GM06990 (cell line): ENCODE measurements at regions not wholly inside any gene's neighbourhood (a gene's known extent, or its start where the extent isn't known, plus 50 kb on each side); places are given as distances from the start of the nearest gene placed in this dataset.

Experiments
- DNase-seq: peaks from one replicate; pipeline ENCODE4 v3.0.0-alpha.2; 2011; ENCODE audit not compliant: insufficient read length; ENCODE audit errors: extremely low read depth
- H3K27me3 ChIP-seq: replicated peaks from 2 replicates; pipeline ENCODE4 v1.6.0; 2011; ENCODE audit warnings: low read length; ENCODE audit not compliant: control insufficient read depth, insufficient read depth
- H3K36me3 ChIP-seq: 2 replicates; pipeline ENCODE4 v1.5.1; 2011; ENCODE audit warnings: low read length; ENCODE audit not compliant: control insufficient read depth, insufficient read depth
- H3K4me3 ChIP-seq: replicated peaks from 2 replicates; pipeline ENCODE4 v1.5.1; 2011; ENCODE audit warnings: low read depth, mild to moderate bottlenecking, control low read depth, low read length
- TF ChIP-seq, protein P1 (sequence below): IDR thresholded peaks from 2 replicates; pipeline ENCODE4 v1.5.1; 2011; ENCODE audit warnings: low read length, control low read depth, mild to moderate bottlenecking, inconsistent platforms; ENCODE audit not compliant: insufficient read depth, poor library complexity, severe bottlenecking

DNA sequence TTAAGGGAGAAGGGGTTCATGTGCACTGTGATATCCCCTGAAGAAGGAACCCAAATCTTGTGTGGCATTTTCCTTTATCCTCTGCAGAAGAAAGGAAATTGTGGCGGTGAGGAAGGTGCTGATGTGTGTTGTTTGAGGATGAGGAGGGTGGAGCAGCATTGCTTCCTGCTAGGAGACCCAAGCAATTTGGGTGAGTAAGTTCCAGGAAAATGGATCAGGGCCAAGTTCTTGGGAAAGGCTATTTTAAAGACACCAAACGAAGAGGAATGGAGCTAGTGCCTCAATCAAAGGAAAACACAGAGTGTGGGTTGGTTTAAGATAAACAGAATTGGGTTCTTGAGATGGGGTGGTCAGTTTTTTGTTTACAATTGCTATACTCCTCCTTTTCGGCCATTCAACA lies 86.7 kb upstream of the MARK1 start:
- TF ChIP-seq, protein P1, sequence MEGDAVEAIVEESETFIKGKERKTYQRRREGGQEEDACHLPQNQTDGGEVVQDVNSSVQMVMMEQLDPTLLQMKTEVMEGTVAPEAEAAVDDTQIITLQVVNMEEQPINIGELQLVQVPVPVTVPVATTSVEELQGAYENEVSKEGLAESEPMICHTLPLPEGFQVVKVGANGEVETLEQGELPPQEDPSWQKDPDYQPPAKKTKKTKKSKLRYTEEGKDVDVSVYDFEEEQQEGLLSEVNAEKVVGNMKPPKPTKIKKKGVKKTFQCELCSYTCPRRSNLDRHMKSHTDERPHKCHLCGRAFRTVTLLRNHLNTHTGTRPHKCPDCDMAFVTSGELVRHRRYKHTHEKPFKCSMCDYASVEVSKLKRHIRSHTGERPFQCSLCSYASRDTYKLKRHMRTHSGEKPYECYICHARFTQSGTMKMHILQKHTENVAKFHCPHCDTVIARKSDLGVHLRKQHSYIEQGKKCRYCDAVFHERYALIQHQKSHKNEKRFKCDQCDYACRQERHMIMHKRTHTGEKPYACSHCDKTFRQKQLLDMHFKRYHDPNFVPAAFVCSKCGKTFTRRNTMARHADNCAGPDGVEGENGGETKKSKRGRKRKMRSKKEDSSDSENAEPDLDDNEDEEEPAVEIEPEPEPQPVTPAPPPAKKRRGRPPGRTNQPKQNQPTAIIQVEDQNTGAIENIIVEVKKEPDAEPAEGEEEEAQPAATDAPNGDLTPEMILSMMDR: no peak
- Histone ChIP-seq H3K36me3 (no peaks in the 10 kb centered on the region), H3K27me3 (no peaks in the 10 kb centered on the region), H3K4me3 (no peak overlapping the region)
- no peak for DNase-seq

- Histone ChIP-seq H3K4me3 (no peak overlapping the region), H3K36me3 (no peaks in the 10 kb centered on the region), H3K27me3 (no peaks in the 10 kb centered on the region)
- no peak for DNase-seq
- TF ChIP-seq, protein P1: no peak
Measured at GRCh38 chr1:220438741-220439140, 89.2 kb upstream of the MARK1 start.

- Histone ChIP-seq H3K27me3 (no peaks in the 10 kb centered on the region), H3K36me3 (no peaks in the 10 kb centered on the region), H3K4me3 (no peak overlapping the region)
- TF ChIP-seq, protein P1: no peak
- DNase-seq: no peak
Measured at GRCh38 chr1:220432408-220432807, 95.5 kb upstream of the MARK1 start.

GRCh38 chr1:220431554-220432239 lies 96.2 kb upstream of the MARK1 start:
- no peaks in the 10 kb centered on the region for H3K27me3 ChIP-seq
- no peaks in the 10 kb centered on the region for H3K36me3 ChIP-seq
- TF ChIP-seq, protein P1: no peak
- H3K4me3 ChIP-seq: no peak overlapping the region
- no peak for DNase-seq

DNA sequence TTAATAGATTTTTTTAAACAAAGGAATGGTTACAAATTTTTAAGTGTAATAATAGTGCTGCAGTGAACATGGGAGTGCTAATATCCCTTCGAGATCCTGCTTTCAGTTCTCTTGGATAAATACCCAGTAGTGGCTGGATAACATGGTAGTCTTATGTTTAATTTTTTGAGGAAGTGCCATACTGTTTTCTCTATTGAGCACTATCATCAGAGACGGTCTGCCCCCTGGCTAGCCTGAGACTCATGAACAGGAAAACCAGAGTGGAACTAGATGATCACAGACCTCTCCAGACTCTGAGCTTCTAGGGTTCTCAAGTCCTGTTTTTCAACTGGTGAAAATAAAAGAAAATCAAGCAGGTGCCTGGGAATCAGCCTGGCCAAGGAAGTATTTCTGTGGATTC lies 97.3 kb upstream of the MARK1 start:
- no peak for DNase-seq
- Histone ChIP-seq H3K4me3 (no peak overlapping the region), H3K36me3 (no peaks in the 10 kb centered on the region), H3K27me3 (no peaks in the 10 kb centered on the region)
- TF ChIP-seq, protein P1: no peak

GRCh38 chr1:220430059-220430458 lies 97.9 kb upstream of the MARK1 start:
- H3K27me3 ChIP-seq: no peaks in the 10 kb centered on the region
- H3K36me3 ChIP-seq: no peaks in the 10 kb centered on the region
- TF ChIP-seq, protein P1: no peak
- no peak overlapping the region for H3K4me3 ChIP-seq
- no peak for DNase-seq
